Liver (tissue), 3 donors: ENCODE measurements at regions not wholly inside any gene's neighbourhood (a gene's known extent, or its start where the extent isn't known, plus 50 kb on each side); places are given as distances from the start of the nearest gene placed in this dataset.

Experiments used
- ATF3 ChIP-seq: IDR thresholded peaks from 2 replicates; pipeline ENCODE4 v1.6.1; 2016; ENCODE audit warnings: antibody characterized with exemption
- CTCF ChIP-seq: fragments of 150-350 bp; IDR thresholded peaks from 2 replicates; pipeline ENCODE4 v1.5.1; 2017; ENCODE audit warnings: improper control_type of control experiment, low read depth, low read length; ENCODE audit not compliant: missing input control
- EGR1 ChIP-seq, 2 donors: IDR thresholded peaks; 2 replicates each; pipeline ENCODE4 v1.6.1; 2016 to 2018; ENCODE audit warnings: antibody characterized with exemption in 2 of 2, low read depth in 2 of 2
- GABPA ChIP-seq, 2 donors: IDR thresholded peaks in 1 of 2; conservative IDR thresholded peaks in 1 of 2; 2 replicates each; pipeline ENCODE4 v1.6.1; 2016; ENCODE audit warnings: antibody characterized with exemption in 2 of 2, mild to moderate bottlenecking in 1 of 2, moderate library complexity in 1 of 2
- JUND ChIP-seq, 2 donors: IDR thresholded peaks; 2 replicates each; pipeline ENCODE4 v1.6.1; 2016; ENCODE audit warnings: antibody characterized with exemption in 2 of 2
- MAX ChIP-seq: IDR thresholded peaks from 2 replicates; pipeline ENCODE4 v1.6.1; 2016; ENCODE audit warnings: antibody characterized with exemption
- REST ChIP-seq: IDR thresholded peaks from 2 replicates; pipeline ENCODE4 v1.6.1; 2016; ENCODE audit warnings: antibody characterized with exemption, mild to moderate bottlenecking
- SP1 ChIP-seq: IDR thresholded peaks from 2 replicates; pipeline ENCODE4 v1.6.1; 2018; ENCODE audit warnings: antibody characterized with exemption, mild to moderate bottlenecking
- TAF1 ChIP-seq: conservative IDR thresholded peaks from 2 replicates; pipeline ENCODE4 v1.6.1; 2016; ENCODE audit warnings: antibody characterized with exemption, mild to moderate bottlenecking
- donor health status: healthy.
- donor health status: healthy.

- no peak for TF ChIP-seq TAF1
- no peak for TF ChIP-seq CTCF
- TF ChIP-seq GABPA (IDR thresholded peaks at IDR 0.05 in 1 of 2, conservative IDR thresholded peaks at IDR 0.05 in 1 of 2): no peak
- TF ChIP-seq MAX: no peak
- no peak for TF ChIP-seq REST
- no peak for TF ChIP-seq SP1
- TF ChIP-seq JUND (IDR thresholded peaks at IDR 0.05): no peak
- no peak for TF ChIP-seq ATF3
- TF ChIP-seq EGR1 (IDR thresholded peaks at IDR 0.05; ENCODE audit: low read depth in 2 of 2): no peak
Measured at GRCh38 chr4:114249561-114249960, 270.1 kb upstream of the ARSJ start.
